ENCODE measurements at regions not wholly inside any gene's neighbourhood (a gene's known extent, or its start where the extent isn't known, plus 50 kb on each side); places are given as distances from the start of the nearest gene placed in this dataset.

- Mint-ChIP-seq H3K27ac (no peak overlapping the region), H3K27me3 (peaks cover 45% of the 10 kb centered on the region), H3K4me3 (no peak overlapping the region), H3K4me1 (ENCODE audit: unreplicated experiment) (peaks cover 6% of the 10 kb centered on the region), H3K36me3 (no peaks in the 10 kb centered on the region), H3K9me3 (peaks cover 6% of the 10 kb centered on the region)
- no peak for DNase-seq (ENCODE audit: extremely low spot score, unreplicated experiment)
- TF ChIP-seq CTCF (conservative IDR thresholded peaks at IDR 0.05), result no peak
Measured at GRCh38 chr20:24337069-24337468, 132.4 kb upstream of the SYNDIG1 start.

- H3K27me3 Mint-ChIP-seq, result peaks cover 53% of the 10 kb centered on the region
- peaks cover 6% of the 10 kb centered on the region for H3K9me3 Mint-ChIP-seq
Measured at GRCh38 chr20:24334830-24335229, 134.6 kb upstream of the SYNDIG1 start.

DNA sequence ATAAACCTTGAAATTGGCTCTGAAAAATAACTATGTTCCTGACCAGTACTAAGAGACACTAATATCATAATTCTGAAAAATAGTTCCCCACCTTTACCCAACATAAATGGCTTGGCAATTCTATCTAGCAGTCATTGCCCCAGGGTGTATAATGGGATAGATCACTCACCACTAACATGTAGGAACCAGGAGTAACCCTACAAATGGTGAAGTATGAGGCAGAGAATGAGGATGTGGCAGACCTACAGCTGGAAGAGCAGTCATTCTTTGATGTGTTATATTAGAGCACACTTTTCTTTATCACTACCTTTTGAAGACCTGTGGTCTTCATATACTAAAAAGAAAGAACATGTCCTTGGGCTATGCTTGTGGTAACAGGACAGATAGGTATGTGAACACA is 136.5 kb upstream of the SYNDIG1 start:
- no peak overlapping the region for H3K4me3 Mint-ChIP-seq
- H3K27ac Mint-ChIP-seq, result no peak overlapping the region
- H3K4me1 Mint-ChIP-seq (ENCODE audit: unreplicated experiment), result peaks cover 4% of the 10 kb centered on the region
- no peak for DNase-seq (ENCODE audit: extremely low spot score, unreplicated experiment)
- TF ChIP-seq CTCF (conservative IDR thresholded peaks at IDR 0.05), result no peak
- H3K27me3 Mint-ChIP-seq, result peaks cover 44% of the 10 kb centered on the region
- H3K9me3 Mint-ChIP-seq, result no peaks in the 10 kb centered on the region
- no peaks in the 10 kb centered on the region for H3K36me3 Mint-ChIP-seq

More at GRCh38 chr20:24334830-24335229, 134.6 kb upstream of the SYNDIG1 start:
- Mint-ChIP-seq H3K27ac (no peak overlapping the region), H3K4me1 (ENCODE audit: unreplicated experiment) (peaks cover 10% of the 10 kb centered on the region), H3K4me3 (no peak overlapping the region), H3K36me3 (no peaks in the 10 kb centered on the region)
- DNase-seq (ENCODE audit: extremely low spot score, unreplicated experiment), result no peak
- no peak for TF ChIP-seq CTCF (conservative IDR thresholded peaks at IDR 0.05)

DNA sequence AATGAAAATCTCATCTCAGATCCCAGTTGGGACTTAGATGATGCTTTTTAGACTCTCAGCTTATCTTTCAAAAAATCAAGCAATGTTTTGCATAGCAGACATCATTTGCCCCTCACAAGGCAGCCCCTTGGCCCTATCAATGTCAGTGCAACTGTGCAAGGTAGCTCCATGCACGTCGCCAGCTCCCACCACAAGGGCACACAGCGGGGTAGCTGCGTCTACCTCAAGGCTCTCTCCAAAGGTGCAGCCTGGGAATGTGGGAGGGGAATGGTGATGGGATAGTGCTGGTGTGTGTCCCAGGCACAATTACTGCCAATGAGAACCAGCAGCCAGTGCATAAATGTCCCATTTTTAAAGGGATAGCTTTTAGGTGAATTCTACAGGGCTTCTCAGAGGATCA is 137.5 kb upstream of the SYNDIG1 start:
- Mint-ChIP-seq H3K27ac (no peak overlapping the region), H3K27me3 (peaks cover 46% of the 10 kb centered on the region), H3K9me3 (no peaks in the 10 kb centered on the region), H3K36me3 (no peaks in the 10 kb centered on the region), H3K4me1 (ENCODE audit: unreplicated experiment) (peaks cover 4% of the 10 kb centered on the region), H3K4me3 (no peak overlapping the region)
- DNase-seq (ENCODE audit: extremely low spot score, unreplicated experiment), result no peak
- TF ChIP-seq CTCF (conservative IDR thresholded peaks at IDR 0.05), result no peak

DNA sequence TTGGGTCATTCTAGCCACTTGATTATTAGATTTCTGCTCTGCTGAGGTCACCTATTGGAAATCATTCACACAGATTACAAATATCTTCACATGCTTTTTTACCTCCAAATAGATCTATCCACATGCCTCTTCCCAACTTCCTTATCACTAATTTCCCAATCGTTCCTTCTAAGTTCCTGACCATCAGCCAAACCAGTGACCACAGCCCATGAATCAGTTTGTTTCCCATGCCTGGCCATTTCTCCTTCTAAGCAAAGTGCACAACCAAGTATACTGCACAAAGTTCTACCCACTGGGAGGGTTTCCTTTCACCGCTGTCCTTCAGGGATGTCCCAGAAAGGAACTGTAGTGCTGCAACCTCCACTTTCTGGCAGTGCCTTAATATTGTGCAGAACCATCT is 140.5 kb upstream of the SYNDIG1 start:
- Mint-ChIP-seq H3K9me3 (no peaks in the 10 kb centered on the region), H3K4me1 (ENCODE audit: unreplicated experiment) (peaks cover 4% of the 10 kb centered on the region), H3K36me3 (no peaks in the 10 kb centered on the region), H3K27me3 (peaks cover 47% of the 10 kb centered on the region), H3K4me3 (no peak overlapping the region), H3K27ac (no peak overlapping the region)
- no peak for DNase-seq (ENCODE audit: extremely low spot score, unreplicated experiment)
- TF ChIP-seq CTCF (conservative IDR thresholded peaks at IDR 0.05), result no peak

DNA sequence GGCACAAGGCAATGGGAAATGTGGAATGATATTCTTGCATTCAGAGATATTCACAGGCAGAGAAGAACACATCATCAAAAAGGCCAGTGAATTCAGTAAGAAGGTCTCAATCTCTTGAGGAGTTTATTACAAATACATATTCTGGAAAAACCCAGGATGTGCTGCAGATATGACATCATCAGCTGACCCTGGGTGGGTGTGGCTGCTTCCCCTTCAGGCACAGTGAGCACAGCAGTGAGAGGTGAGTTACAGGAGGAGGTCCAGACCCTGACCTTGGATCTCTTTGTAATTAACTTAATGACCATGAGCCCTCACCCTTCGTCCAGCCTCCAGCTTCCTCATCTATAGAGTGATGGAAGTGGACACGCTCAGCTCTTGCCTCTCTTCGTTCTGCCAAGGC is 147.5 kb upstream of the SYNDIG1 start:
- no peak overlapping the region for H3K4me3 Mint-ChIP-seq
- H3K36me3 Mint-ChIP-seq, result no peaks in the 10 kb centered on the region
- TF ChIP-seq CTCF (conservative IDR thresholded peaks at IDR 0.05), result no peak
- no peak for DNase-seq (ENCODE audit: extremely low spot score, unreplicated experiment)
- peaks cover 5% of the 10 kb centered on the region for H3K4me1 Mint-ChIP-seq (ENCODE audit: unreplicated experiment)
- H3K27me3 Mint-ChIP-seq, result peaks cover 58% of the 10 kb centered on the region
- H3K27ac Mint-ChIP-seq, result no peak overlapping the region
- peaks cover 4% of the 10 kb centered on the region for H3K9me3 Mint-ChIP-seq
